ENCODE measurements at regions not wholly inside any gene's neighbourhood (a gene's known extent, or its start where the extent isn't known, plus 50 kb on each side); places are given as distances from the start of the nearest gene placed in this dataset.

DNA sequence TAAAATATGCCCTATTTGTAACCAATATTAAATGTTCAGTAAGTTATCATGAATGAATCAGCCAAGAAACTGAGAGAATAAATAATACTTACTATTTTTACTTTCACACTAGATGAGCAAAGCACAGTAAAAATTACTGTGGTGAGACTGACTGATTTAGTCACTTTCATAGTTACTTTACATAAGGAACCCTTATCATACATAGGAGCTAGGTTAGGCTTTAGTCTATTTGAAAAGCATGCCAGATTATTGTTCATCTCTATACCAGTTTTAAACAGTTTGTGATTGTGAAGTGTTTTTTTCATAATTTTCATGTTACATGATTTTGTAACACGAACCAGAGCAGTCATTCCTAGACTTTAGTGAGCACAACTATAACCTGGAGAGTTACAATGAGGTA, 80.7 kb upstream of the MAGI2 start:
- no TSS peak for BruUV-seq (replicated peaks)
- no peak overlapping the region for H2AFZ ChIP-seq (ENCODE audit: control insufficient read depth, low read depth, low read length)
- H3K4me2 ChIP-seq (ENCODE audit: control insufficient read depth, insufficient read depth), result no peak overlapping the region
- no peaks in the 10 kb centered on the region for H3K79me2 ChIP-seq (ENCODE audit: control insufficient read depth, insufficient read depth, low read length)
- intact Hi-C loops (cut with micrococcal nuclease; ENCODE audit: unreplicated experiment) (no loop called here), in situ Hi-C loops (cut with MboI) (no loop called here)
- ChIA-PET POLR2A (interaction anchor here (0.5 kb wide), 1 partner anchor 98 kb away, joined by 3 read pairs; no protein-coding TSS in a partner anchor), SMC1A (ENCODE audit: uncharacterized antibody, unreplicated experiment) (no interaction called here), CTCF (no interaction called here), RAD21 (ENCODE audit: unreplicated experiment) (no interaction called here)
- ATAC-seq (no peak), DNase-seq (ENCODE audit: low read depth, low spot score) (no peak), FAIRE-seq (no peak)
- no peak overlapping the region for H3K9ac ChIP-seq (ENCODE audit: control insufficient read depth, insufficient read depth, low read length)
- H3K4me3 ChIP-seq, result no peak overlapping the region
- no peaks in the 10 kb centered on the region for H3K27me3 ChIP-seq (replicated peaks in 1 of 2; ENCODE audit: control insufficient read depth in 2 of 2, insufficient read depth in 2 of 2, low read length in 1 of 2)
- no peak overlapping the region for H3K27ac ChIP-seq (ENCODE audit: control insufficient read depth, insufficient read depth)
- H3K4me1 ChIP-seq (ENCODE audit: control insufficient read depth, insufficient read depth, low read length), result no peaks in the 10 kb centered on the region
- no peaks in the 10 kb centered on the region for H3K9me3 ChIP-seq (replicated peaks; ENCODE audit: control insufficient read depth, insufficient read depth, low read length)
- no peaks in the 10 kb centered on the region for H3K36me3 ChIP-seq (ENCODE audit: control insufficient read depth in 2 of 2, insufficient read depth in 2 of 2, low read length in 1 of 2)
- no peaks in the 10 kb centered on the region for H4K20me1 ChIP-seq (ENCODE audit: control insufficient read depth, insufficient read depth)
- TF ChIP-seq, protein P1, sequence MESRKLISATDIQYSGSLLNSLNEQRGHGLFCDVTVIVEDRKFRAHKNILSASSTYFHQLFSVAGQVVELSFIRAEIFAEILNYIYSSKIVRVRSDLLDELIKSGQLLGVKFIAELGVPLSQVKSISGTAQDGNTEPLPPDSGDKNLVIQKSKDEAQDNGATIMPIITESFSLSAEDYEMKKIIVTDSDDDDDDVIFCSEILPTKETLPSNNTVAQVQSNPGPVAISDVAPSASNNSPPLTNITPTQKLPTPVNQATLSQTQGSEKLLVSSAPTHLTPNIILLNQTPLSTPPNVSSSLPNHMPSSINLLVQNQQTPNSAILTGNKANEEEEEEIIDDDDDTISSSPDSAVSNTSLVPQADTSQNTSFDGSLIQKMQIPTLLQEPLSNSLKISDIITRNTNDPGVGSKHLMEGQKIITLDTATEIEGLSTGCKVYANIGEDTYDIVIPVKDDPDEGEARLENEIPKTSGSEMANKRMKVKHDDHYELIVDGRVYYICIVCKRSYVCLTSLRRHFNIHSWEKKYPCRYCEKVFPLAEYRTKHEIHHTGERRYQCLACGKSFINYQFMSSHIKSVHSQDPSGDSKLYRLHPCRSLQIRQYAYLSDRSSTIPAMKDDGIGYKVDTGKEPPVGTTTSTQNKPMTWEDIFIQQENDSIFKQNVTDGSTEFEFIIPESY (IDR thresholded peaks at IDR 0.05), result no peak
- no peak for TF ChIP-seq GATAD2B (conservative IDR thresholded peaks at IDR 0.05; ENCODE audit: low read depth)
- TF ChIP-seq TCF7 (IDR thresholded peaks at IDR 0.05; ENCODE audit: borderline replicate concordance), result no peak
- TF ChIP-seq IKZF1 (conservative IDR thresholded peaks at IDR 0.05), result no peak
- TF ChIP-seq ZNF207 (IDR thresholded peaks at IDR 0.05; ENCODE audit: borderline replicate concordance), result no peak
- TF ChIP-seq DPF2 (IDR thresholded peaks at IDR 0.05), result no peak
- TF ChIP-seq RAD51 (IDR thresholded peaks at IDR 0.05), result no peak
- no peak for TF ChIP-seq CBX5 (IDR thresholded peaks at IDR 0.05; ENCODE audit: low read depth)
- no peak for TF ChIP-seq POLR2A (IDR thresholded peaks at IDR 0.05; ENCODE audit: low read depth, low read length)
- TF ChIP-seq ETV6 (conservative IDR thresholded peaks at IDR 0.05 in 1 of 2, IDR thresholded peaks at IDR 0.05 in 1 of 2; ENCODE audit: borderline replicate concordance in 1 of 2, low read depth in 1 of 2), result no peak
- no peak for TF ChIP-seq ESRRA (IDR thresholded peaks at IDR 0.05; ENCODE audit: low read length)
- no peak for TF ChIP-seq KDM1A (IDR thresholded peaks at IDR 0.05; ENCODE audit: borderline replicate concordance)
- TF ChIP-seq, protein P2, sequence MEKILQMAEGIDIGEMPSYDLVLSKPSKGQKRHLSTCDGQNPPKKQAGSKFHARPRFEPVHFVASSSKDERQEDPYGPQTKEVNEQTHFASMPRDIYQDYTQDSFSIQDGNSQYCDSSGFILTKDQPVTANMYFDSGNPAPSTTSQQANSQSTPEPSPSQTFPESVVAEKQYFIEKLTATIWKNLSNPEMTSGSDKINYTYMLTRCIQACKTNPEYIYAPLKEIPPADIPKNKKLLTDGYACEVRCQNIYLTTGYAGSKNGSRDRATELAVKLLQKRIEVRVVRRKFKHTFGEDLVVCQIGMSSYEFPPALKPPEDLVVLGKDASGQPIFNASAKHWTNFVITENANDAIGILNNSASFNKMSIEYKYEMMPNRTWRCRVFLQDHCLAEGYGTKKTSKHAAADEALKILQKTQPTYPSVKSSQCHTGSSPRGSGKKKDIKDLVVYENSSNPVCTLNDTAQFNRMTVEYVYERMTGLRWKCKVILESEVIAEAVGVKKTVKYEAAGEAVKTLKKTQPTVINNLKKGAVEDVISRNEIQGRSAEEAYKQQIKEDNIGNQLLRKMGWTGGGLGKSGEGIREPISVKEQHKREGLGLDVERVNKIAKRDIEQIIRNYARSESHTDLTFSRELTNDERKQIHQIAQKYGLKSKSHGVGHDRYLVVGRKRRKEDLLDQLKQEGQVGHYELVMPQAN (conservative IDR thresholded peaks at IDR 0.05), result no peak
- TF ChIP-seq CHD1 (IDR thresholded peaks at IDR 0.05; ENCODE audit: low read depth, low read length), result no peak
- TF ChIP-seq RAD21 (IDR thresholded peaks at IDR 0.05; ENCODE audit: insufficient read depth, low read depth, low read length), result no peak
- WGBS (ENCODE audit: insufficient coverage, insufficient replicate concordance, low lambda C conversion rate, missing lambda C conversion rate), result 0% methylated on average over 1 of the region's 1 CpG
